Endodermal cell (in vitro differentiated cells): ENCODE measurements at regions not wholly inside any gene's neighbourhood (a gene's known extent, or its start where the extent isn't known, plus 50 kb on each side); places are given as distances from the start of the nearest gene placed in this dataset.

Experiments
- DNase-seq: peaks from one replicate; pipeline ENCODE4 v3.0.0-alpha.2; 2017
- H3K27ac ChIP-seq: 2 replicates; pipeline ENCODE4 v1.5.1; 2013; ENCODE audit warnings: mild to moderate bottlenecking, low read depth, low read length, moderate library complexity
- H3K27me3 ChIP-seq: 2 replicates; pipeline ENCODE4 v1.6.1; 2013; ENCODE audit warnings: mild to moderate bottlenecking, low read length, moderate library complexity; ENCODE audit not compliant: insufficient read depth, control insufficient read depth, poor library complexity, severe bottlenecking
- H3K36me3 ChIP-seq: 2 replicates; pipeline ENCODE4 v1.7.0; 2013; ENCODE audit warnings: mild to moderate bottlenecking, low read length, moderate library complexity; ENCODE audit not compliant: control insufficient read depth, insufficient read depth
- H3K4me1 ChIP-seq: one replicate; pipeline ENCODE4 v1.7.0; 2013; ENCODE audit warnings: low read length; ENCODE audit not compliant: control insufficient read depth, insufficient read depth
- H3K4me3 ChIP-seq: 2 replicates; pipeline ENCODE4 v1.5.1; 2013; ENCODE audit warnings: mild to moderate bottlenecking, low read length, moderate library complexity
- H3K9ac ChIP-seq: 2 replicates; pipeline ENCODE4 v1.6.1; 2013; ENCODE audit warnings: mild to moderate bottlenecking, low read length, moderate library complexity; ENCODE audit not compliant: poor library complexity, severe bottlenecking; ENCODE audit errors: extremely low read depth
- H3K9me3 ChIP-seq: 2 replicates; pipeline ENCODE4 v1.6.1; 2013; ENCODE audit warnings: mild to moderate bottlenecking, low read length, moderate library complexity; ENCODE audit not compliant: control insufficient read depth
- H3K27ac Mint-ChIP-seq: 2 replicates; pipeline ENCODE4 v1.8.0; 2020; ENCODE audit warnings: mixed read lengths
- H3K27me3 Mint-ChIP-seq: 2 replicates; pipeline ENCODE4 v1.8.0; 2021; ENCODE audit warnings: mild to moderate bottlenecking, mixed read lengths; ENCODE audit not compliant: insufficient read depth
- H3K36me3 Mint-ChIP-seq: 2 replicates; pipeline ENCODE4 v1.8.0; 2020; ENCODE audit warnings: low read depth, mixed read lengths
- H3K4me1 Mint-ChIP-seq: 2 replicates; pipeline ENCODE4 v1.8.0; 2020; ENCODE audit warnings: mixed read lengths
- H3K4me3 Mint-ChIP-seq: 2 replicates; pipeline ENCODE4 v1.8.0; 2020; ENCODE audit warnings: mild to moderate bottlenecking, moderate library complexity, mixed read lengths
- H3K9me3 Mint-ChIP-seq: 2 replicates; pipeline ENCODE4 v1.8.0; 2020; ENCODE audit warnings: mild to moderate bottlenecking, mixed read lengths
- CTCF ChIP-seq: fragments of 200-600 bp; sonication (generic); conservative IDR thresholded peaks from 2 replicates; pipeline ENCODE4 v1.5.0; 2021; ENCODE audit warnings: antibody characterized with exemption, mild to moderate bottlenecking
- WGBS, 2 experiments: methylation state at CpG; one replicate each; pipeline versions ENCODE4 v1.1.5 to v1.1.7; 2013; ENCODE audit warnings: missing lambda C conversion rate in 2 of 2, mixed read lengths in 1 of 2; ENCODE audit not compliant: insufficient coverage in 1 of 2, insufficient read length in 1 of 2; 5-methylcytosine and 5-hydroxymethylcytosine counted together

GRCh38 chr4:125760201-125760819 lies 445.6 kb downstream of the FAT4 start:
- no peak for DNase-seq
- no peak overlapping the region for H3K4me3 ChIP-seq
- H3K36me3 ChIP-seq: no peaks in the 10 kb centered on the region
- no peak for TF ChIP-seq CTCF
- Mint-ChIP-seq H3K27ac (no peak overlapping the region), H3K27me3 (no peaks in the 10 kb centered on the region), H3K4me1 (peaks cover 7% of the 10 kb centered on the region), H3K9me3 (no peaks in the 10 kb centered on the region), H3K4me3 (no peak overlapping the region), H3K36me3 (no peaks in the 10 kb centered on the region)
- H3K9ac ChIP-seq: no peak overlapping the region
- WGBS, 2 experiments: 88% methylated on average over 2 of the region's 2 CpGs; no CpG with 5 or more reads in 1 of the 2 experiments
- peaks cover 4% of the 10 kb centered on the region for H3K27me3 ChIP-seq
- H3K4me1 ChIP-seq: no peaks in the 10 kb centered on the region
- H3K27ac ChIP-seq: no peak overlapping the region
- no peaks in the 10 kb centered on the region for H3K9me3 ChIP-seq

- H3K4me1 Mint-ChIP-seq: peaks cover 7% of the 10 kb centered on the region
- Histone ChIP-seq H3K36me3 (no peaks in the 10 kb centered on the region), H3K27me3 (peaks cover 4% of the 10 kb centered on the region), H3K9me3 (no peaks in the 10 kb centered on the region), H3K4me3 (no peak overlapping the region), H3K9ac (no peak overlapping the region), H3K4me1 (no peaks in the 10 kb centered on the region), H3K27ac (no peak overlapping the region)
- no peaks in the 10 kb centered on the region for H3K27me3 Mint-ChIP-seq
- H3K9me3 Mint-ChIP-seq: no peaks in the 10 kb centered on the region
- H3K36me3 Mint-ChIP-seq: no peaks in the 10 kb centered on the region
- TF ChIP-seq CTCF: no peak
- 90% methylated on average over 1 of the region's 3 CpGs; no CpG with 5 or more reads in 1 of the 2 experiments for WGBS, 2 experiments
- no peak for DNase-seq
- H3K27ac Mint-ChIP-seq: no peak overlapping the region
- no peak overlapping the region for H3K4me3 Mint-ChIP-seq
Measured at GRCh38 chr4:125760956-125761355, 446.2 kb downstream of the FAT4 start.

GRCh38 chr4:125762537-125762936 lies 447.8 kb downstream of the FAT4 start:
- no peak overlapping the region for H3K4me3 ChIP-seq
- peaks cover 4% of the 10 kb centered on the region for H3K27me3 ChIP-seq
- no peaks in the 10 kb centered on the region for H3K9me3 ChIP-seq
- DNase-seq: no peak
- Mint-ChIP-seq H3K9me3 (no peaks in the 10 kb centered on the region), H3K4me1 (peaks cover 2% of the 10 kb centered on the region), H3K27ac (no peak overlapping the region), H3K27me3 (no peaks in the 10 kb centered on the region), H3K36me3 (no peaks in the 10 kb centered on the region), H3K4me3 (no peak overlapping the region)
- H3K36me3 ChIP-seq: no peaks in the 10 kb centered on the region
- H3K4me1 ChIP-seq: no peaks in the 10 kb centered on the region
- peak; percentile 77 for TF ChIP-seq CTCF
- 53 to 67% methylated on average over 3 of the region's 3 CpGs for WGBS, 2 experiments
- H3K27ac ChIP-seq: no peak overlapping the region
- H3K9ac ChIP-seq: no peak overlapping the region
